ENCODE measurements at regions not wholly inside any gene's neighbourhood (a gene's known extent, or its start where the extent isn't known, plus 50 kb on each side); places are given as distances from the start of the nearest gene placed in this dataset.

DNA sequence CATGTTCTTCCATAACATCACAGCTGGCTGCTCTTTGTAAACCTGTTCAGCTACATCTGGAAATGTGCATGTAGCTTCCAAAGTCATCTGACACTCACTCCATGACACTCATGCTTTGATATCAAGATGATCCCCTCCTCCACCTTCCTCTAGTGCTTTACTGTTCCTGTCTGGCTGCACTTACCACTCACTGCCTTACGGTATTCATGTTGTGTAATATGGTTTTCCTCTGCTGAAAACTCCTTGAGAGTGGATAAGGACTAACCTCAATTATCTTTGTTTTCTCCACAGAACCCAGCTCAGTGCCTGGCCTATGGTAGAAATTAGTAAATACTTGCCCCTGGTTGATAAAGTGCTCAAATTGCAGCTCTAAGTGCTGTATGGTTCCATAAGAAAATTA lies 483.9 kb downstream of the HTR7 start:
- H3K9me3 Mint-ChIP-seq: no peaks in the 10 kb centered on the region
- no peaks in the 10 kb centered on the region for H3K27me3 Mint-ChIP-seq
- ChIA-PET POLR2A (no interaction called here), CTCF (no interaction called here)
- no peak overlapping the region for H3K4me3 Mint-ChIP-seq
- H3K36me3 Mint-ChIP-seq (ENCODE audit: low read depth): no peaks in the 10 kb centered on the region
- no peaks in the 10 kb centered on the region for H3K4me1 Mint-ChIP-seq
- H3K27ac Mint-ChIP-seq: no peak overlapping the region
- no peak for DNase-seq

DNA sequence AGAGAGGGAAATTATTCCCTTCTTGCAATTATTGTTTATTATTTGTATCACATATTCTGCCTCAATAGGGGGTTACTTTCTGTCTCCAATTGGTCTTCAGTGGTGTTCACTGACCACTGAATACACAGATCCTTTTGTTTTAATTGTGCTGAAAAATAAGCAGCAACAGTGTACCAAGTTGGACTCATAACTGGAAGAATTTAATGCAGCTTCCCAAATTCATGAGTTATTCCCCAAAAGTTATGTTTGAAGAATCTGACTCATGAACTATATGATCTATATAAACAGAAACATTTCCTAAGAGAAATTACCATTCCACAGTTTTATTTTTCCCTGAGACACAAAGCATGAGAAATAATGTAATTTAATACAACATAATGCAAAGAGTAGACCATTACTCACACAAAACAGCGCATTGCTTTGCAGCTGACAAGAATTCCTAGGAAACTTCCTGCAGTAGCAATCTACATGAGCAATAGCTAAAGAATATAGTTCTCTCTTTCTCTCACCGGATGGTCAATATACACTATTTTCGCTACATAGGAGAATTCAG lies 479.2 kb downstream of the HTR7 start:
- no peaks in the 10 kb centered on the region for H3K36me3 Mint-ChIP-seq (ENCODE audit: low read depth)
- CTCF ChIA-PET: no interaction called here
- no peak for DNase-seq
- POLR2A ChIA-PET: no interaction called here
- H3K9me3 Mint-ChIP-seq: no peaks in the 10 kb centered on the region
- no peaks in the 10 kb centered on the region for H3K4me1 Mint-ChIP-seq
- H3K27ac Mint-ChIP-seq: no peak overlapping the region
- no peak overlapping the region for H3K4me3 Mint-ChIP-seq
- no peaks in the 10 kb centered on the region for H3K27me3 Mint-ChIP-seq

DNA sequence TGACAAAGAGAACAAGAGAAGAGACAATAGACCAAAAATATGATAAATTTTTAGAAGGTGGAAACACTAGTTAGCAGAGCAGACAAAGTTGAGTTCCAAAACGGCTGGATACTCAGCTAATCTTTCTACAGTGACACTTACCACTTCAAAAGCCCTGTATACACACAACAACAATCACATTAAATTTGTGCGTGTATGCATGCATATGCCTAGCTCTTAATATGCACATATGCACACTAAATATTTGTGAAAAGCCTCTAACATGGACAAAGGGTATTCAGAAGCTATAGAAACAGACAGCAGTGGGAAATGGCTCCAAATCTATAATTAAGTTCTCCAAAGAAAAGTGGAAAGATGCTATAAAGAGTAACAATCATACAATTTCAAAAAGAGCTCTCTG lies 476.4 kb downstream of the HTR7 start:
- no peaks in the 10 kb centered on the region for H3K9me3 Mint-ChIP-seq
- CTCF ChIA-PET: no interaction called here
- H3K4me1 Mint-ChIP-seq: no peaks in the 10 kb centered on the region
- H3K27me3 Mint-ChIP-seq: no peaks in the 10 kb centered on the region
- no peak overlapping the region for H3K27ac Mint-ChIP-seq
- no peak for DNase-seq
- no peaks in the 10 kb centered on the region for H3K36me3 Mint-ChIP-seq (ENCODE audit: low read depth)
- H3K4me3 Mint-ChIP-seq: no peak overlapping the region
- POLR2A ChIA-PET: no interaction called here

DNA sequence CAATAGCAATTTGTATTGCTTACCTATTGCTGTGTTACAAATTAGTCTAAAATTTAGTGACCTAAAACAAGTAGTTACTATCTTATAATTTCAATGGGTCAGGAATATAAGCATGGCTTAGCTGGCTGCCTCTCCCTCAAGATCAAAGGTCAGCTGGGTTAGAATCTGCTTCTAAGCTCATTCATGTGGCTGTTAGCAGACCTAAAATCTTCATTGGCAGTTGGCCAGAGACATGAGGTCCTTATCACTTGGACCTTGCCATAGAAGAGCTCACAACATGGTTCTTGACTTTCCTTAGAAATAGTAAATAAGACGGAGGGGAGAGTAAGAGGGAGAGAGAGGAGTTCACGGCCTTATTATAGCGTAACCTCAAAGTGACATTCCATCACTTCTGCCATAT lies 468.0 kb downstream of the HTR7 start:
- POLR2A ChIA-PET: no interaction called here
- no peak for DNase-seq
- CTCF ChIA-PET: no interaction called here
- Mint-ChIP-seq H3K9me3 (no peaks in the 10 kb centered on the region), H3K27me3 (no peaks in the 10 kb centered on the region), H3K4me1 (no peaks in the 10 kb centered on the region), H3K27ac (no peak overlapping the region), H3K36me3 (ENCODE audit: low read depth) (no peaks in the 10 kb centered on the region), H3K4me3 (no peak overlapping the region)

DNA sequence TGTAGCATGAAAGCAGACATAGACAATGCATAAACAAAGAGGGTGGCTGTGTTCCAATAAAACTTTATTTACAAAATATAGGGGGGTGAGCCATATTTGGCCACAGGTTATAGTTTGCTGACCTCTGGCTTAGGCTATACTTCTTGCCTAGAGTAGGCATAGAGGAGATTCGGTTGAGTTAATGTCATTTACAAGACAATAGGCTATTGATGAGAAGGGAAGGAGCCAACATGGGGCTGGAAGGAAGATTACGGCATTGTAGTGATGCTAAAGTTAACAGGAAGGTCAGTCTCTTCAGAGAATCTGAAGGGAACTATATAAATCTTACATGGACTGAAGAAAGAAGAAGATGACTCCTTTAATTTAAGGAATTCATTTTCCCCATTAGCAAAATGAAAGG lies 463.5 kb downstream of the HTR7 start:
- POLR2A ChIA-PET: no interaction called here
- no peaks in the 10 kb centered on the region for H3K4me1 Mint-ChIP-seq
- CTCF ChIA-PET: interaction anchor here (0.5 kb wide), 1 partner anchor 67 kb away, joined by 4 read pairs; no protein-coding TSS in a partner anchor

DNA sequence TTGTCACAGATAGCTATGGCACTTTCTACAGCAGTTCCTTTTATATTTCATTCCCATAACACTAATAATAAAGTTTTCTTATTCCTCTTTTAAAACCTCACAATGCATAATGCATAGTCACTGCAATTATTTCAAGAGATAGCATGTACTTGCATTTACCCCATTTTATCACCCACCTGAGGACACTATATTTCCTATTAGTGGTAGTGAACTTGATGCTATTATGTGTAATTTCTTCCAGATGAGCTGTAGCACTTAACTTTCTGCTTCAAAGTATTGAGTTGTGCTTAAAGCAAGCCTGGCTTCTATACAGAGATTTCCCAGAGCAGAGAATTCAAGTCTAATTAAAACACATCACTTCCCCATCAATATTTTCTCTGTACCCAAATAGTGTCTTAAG lies 461.1 kb downstream of the HTR7 start:
- Mint-ChIP-seq H3K4me3 (no peak overlapping the region), H3K36me3 (ENCODE audit: low read depth) (no peaks in the 10 kb centered on the region), H3K27ac (no peak overlapping the region), H3K4me1 (no peaks in the 10 kb centered on the region), H3K27me3 (no peaks in the 10 kb centered on the region), H3K9me3 (no peaks in the 10 kb centered on the region)
- DNase-seq: no peak
- ChIA-PET CTCF (no interaction called here), POLR2A (no interaction called here)

More for the DNA sequence above, 463.5 kb downstream of the HTR7 start:
- no peak for DNase-seq
- no peaks in the 10 kb centered on the region for H3K36me3 Mint-ChIP-seq (ENCODE audit: low read depth)
- H3K27me3 Mint-ChIP-seq: no peaks in the 10 kb centered on the region
- no peak overlapping the region for H3K4me3 Mint-ChIP-seq
- no peaks in the 10 kb centered on the region for H3K9me3 Mint-ChIP-seq
- no peak overlapping the region for H3K27ac Mint-ChIP-seq

DNA sequence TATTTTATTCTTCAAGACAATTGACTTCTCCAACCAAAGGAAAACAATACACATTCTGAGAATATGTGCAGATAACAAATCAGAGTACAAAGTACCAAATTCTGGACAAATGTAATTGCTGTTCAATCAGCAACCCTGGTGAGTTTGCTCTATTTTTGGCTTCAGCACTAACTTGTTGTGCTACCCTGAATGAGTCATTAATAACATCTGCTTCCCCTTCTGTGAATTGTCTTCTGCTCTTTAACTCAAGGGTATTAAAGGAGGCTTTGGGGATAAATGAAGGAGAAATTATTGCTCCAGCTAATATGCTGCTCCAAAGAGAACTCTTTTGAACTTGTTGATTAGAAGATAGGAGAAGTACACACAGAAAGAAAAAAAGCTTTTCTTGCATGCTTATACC lies 459.3 kb downstream of the HTR7 start:
- ChIA-PET CTCF (no interaction called here), POLR2A (no interaction called here)

DNA sequence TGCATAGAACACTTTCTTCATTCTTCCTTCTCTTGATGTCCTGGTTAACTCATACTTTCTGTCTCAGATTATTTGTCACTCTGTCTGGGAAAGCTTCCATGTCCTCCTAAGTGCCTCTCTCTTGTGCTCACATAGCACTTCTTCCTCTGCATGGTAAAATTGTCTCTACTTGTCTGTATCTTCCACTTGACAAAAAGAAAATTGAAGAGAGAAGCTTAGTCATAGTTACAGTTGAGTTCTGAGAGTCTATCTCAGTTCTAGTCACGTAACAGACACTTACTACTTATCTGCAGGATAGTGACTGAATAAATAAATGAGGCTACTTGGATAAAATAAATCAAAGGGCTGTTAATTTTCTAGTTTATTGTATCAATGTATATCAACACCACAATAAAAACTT lies 458.1 kb downstream of the HTR7 start:
- no peaks in the 10 kb centered on the region for H3K36me3 Mint-ChIP-seq (ENCODE audit: low read depth)
- CTCF ChIA-PET: no interaction called here

More for the DNA sequence above, 459.3 kb downstream of the HTR7 start:
- Mint-ChIP-seq H3K9me3 (no peaks in the 10 kb centered on the region), H3K27ac (no peak overlapping the region), H3K4me3 (no peak overlapping the region), H3K27me3 (no peaks in the 10 kb centered on the region), H3K4me1 (no peaks in the 10 kb centered on the region), H3K36me3 (ENCODE audit: low read depth) (no peaks in the 10 kb centered on the region)
- no peak for DNase-seq

DNA sequence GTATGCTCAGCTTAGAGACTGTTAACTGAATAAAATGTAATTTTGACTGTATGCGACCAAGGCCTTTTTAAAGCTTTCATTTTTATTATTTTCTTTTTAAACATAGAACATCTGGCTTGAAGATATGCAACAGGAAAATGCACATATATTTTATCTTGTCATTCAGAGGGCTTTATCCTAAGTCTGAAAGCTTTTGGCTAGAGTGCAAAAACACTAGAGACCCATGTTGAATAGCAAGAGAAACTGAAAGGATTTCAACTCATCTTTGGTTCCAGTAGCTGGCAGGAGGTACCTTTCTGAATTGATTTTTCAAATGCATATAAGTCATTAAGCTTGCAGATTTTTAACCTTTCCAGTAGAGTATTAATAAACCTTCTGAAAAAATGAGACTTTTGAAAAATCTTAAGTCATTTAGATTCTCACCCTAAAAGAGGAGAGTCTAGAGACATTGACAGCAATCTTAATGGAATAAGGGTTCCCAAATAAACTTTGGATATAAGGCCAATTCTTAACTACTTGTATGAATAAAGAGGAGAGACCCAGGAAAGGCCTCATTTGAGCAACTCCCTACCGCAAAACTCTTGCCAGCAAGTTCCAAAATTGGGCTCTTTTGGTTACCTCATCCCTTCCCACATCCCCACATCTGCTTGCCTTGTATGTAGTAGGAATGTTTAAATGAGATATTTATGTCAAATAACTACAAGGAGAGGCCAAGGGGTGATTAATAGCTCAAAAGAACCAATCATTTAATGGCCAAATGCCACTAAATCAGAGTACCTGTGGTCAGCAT lies 454.4 kb downstream of the HTR7 start:
- H3K4me1 Mint-ChIP-seq: no peaks in the 10 kb centered on the region
- ChIA-PET POLR2A (no interaction called here), CTCF (no interaction called here)
- H3K36me3 Mint-ChIP-seq (ENCODE audit: low read depth): no peaks in the 10 kb centered on the region
- H3K27ac Mint-ChIP-seq: no peak overlapping the region
- no peaks in the 10 kb centered on the region for H3K9me3 Mint-ChIP-seq
- no peak overlapping the region for H3K4me3 Mint-ChIP-seq
- H3K27me3 Mint-ChIP-seq: no peaks in the 10 kb centered on the region
- DNase-seq: no peak

More for the DNA sequence above, 458.1 kb downstream of the HTR7 start:
- POLR2A ChIA-PET: no interaction called here
- no peaks in the 10 kb centered on the region for H3K4me1 Mint-ChIP-seq
- H3K4me3 Mint-ChIP-seq: no peak overlapping the region
- DNase-seq: no peak
- no peaks in the 10 kb centered on the region for H3K27me3 Mint-ChIP-seq
- H3K27ac Mint-ChIP-seq: no peak overlapping the region
- no peaks in the 10 kb centered on the region for H3K9me3 Mint-ChIP-seq

DNA sequence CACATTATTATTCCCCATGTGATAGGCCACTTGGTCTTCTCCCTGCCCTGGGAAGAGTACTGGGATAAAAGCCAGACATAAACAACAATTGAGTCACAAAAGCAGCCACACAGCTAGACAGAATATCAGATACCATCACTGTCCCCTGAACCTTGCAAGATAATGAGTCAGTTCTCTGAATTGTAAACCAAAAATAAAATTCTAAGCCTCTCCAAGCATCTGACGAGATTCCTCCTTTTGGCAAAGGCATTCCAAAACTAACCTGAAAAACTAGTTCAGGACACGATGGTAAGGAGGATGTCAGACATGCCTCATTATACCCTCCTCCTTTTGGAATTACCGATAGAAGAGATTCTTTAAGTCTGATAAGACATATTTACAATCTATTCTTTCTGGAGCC lies 450.7 kb downstream of the HTR7 start:
- no peak overlapping the region for H3K4me3 Mint-ChIP-seq
- ChIA-PET POLR2A (no interaction called here), CTCF (no interaction called here)
- H3K36me3 Mint-ChIP-seq (ENCODE audit: low read depth): no peaks in the 10 kb centered on the region
- H3K9me3 Mint-ChIP-seq: no peaks in the 10 kb centered on the region
- H3K4me1 Mint-ChIP-seq: no peaks in the 10 kb centered on the region
- H3K27me3 Mint-ChIP-seq: no peaks in the 10 kb centered on the region
- DNase-seq: no peak
- H3K27ac Mint-ChIP-seq: no peak overlapping the region

DNA sequence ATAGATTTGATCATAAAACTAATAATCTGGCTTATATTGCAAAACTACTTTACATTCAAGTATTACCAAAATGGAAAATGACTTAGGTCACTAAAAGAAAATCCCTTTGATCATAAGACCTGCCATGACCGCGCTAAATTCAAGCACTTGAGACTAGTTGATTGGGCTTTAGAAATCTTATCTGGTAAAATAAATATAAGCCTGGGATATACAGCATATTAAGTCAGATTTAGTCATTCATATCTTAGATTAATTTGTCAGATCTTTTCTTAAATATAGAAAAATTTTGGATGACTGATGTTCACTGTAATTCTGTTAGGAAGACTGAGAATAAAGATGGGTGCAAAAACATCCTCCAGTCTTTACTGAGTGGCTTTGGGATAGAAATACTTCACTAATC lies 450.0 kb downstream of the HTR7 start:
- H3K4me1 Mint-ChIP-seq: no peaks in the 10 kb centered on the region

DNA sequence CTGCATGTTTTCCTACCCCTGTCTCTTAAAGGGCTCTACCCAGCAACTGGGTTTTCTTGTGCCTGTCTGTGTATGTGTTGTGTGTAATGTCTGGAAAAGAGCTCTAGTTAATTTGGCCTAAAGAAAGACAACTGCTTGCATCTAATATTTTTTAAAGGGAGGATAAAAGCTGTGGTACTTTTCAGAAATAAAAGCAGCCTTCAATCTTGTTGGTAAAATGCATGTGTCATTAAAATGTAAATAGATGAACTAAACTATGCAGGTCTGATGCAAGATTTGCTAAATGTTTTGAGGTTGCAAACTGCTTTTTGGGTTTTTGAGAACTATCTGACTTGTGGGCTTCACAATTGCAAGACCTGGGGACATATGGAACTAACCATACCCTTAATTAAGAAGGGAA lies 445.3 kb downstream of the HTR7 start:
- no peak for DNase-seq
- no peaks in the 10 kb centered on the region for H3K9me3 Mint-ChIP-seq
- ChIA-PET CTCF (no interaction called here), POLR2A (no interaction called here)
- no peak overlapping the region for H3K27ac Mint-ChIP-seq
- no peaks in the 10 kb centered on the region for H3K27me3 Mint-ChIP-seq
- no peaks in the 10 kb centered on the region for H3K36me3 Mint-ChIP-seq (ENCODE audit: low read depth)
- H3K4me1 Mint-ChIP-seq: no peaks in the 10 kb centered on the region
- H3K4me3 Mint-ChIP-seq: no peak overlapping the region

More for the DNA sequence above, 450.0 kb downstream of the HTR7 start:
- no peak overlapping the region for H3K27ac Mint-ChIP-seq
- ChIA-PET CTCF (no interaction called here), POLR2A (no interaction called here)
- no peak for DNase-seq
- no peak overlapping the region for H3K4me3 Mint-ChIP-seq
- no peaks in the 10 kb centered on the region for H3K36me3 Mint-ChIP-seq (ENCODE audit: low read depth)
- no peaks in the 10 kb centered on the region for H3K27me3 Mint-ChIP-seq
- no peaks in the 10 kb centered on the region for H3K9me3 Mint-ChIP-seq

DNA sequence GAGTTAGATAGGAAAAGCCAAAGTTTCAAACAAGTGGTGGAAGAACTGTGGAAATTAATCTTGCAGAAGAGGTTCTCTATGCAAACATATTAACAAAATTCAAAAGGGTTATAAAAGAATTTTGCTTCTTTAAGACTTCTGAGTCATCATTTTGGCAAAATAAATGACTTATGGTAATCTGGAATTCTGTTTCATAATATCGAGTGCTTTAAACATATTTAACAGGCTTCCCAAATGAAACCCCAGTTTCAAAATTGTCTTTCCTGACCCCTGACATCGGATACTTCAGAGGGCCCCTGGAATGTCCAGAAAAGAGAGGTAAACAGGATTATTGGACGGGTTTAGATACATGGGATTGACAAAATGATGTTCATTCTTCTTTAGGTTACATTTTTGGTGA lies 444.6 kb downstream of the HTR7 start:
- DNase-seq: no peak
- CTCF ChIA-PET: no interaction called here
- no peaks in the 10 kb centered on the region for H3K9me3 Mint-ChIP-seq
- no peaks in the 10 kb centered on the region for H3K4me1 Mint-ChIP-seq
- H3K27ac Mint-ChIP-seq: no peak overlapping the region
- no peaks in the 10 kb centered on the region for H3K36me3 Mint-ChIP-seq (ENCODE audit: low read depth)
- no peak overlapping the region for H3K4me3 Mint-ChIP-seq
- POLR2A ChIA-PET: no interaction called here
- no peaks in the 10 kb centered on the region for H3K27me3 Mint-ChIP-seq

DNA sequence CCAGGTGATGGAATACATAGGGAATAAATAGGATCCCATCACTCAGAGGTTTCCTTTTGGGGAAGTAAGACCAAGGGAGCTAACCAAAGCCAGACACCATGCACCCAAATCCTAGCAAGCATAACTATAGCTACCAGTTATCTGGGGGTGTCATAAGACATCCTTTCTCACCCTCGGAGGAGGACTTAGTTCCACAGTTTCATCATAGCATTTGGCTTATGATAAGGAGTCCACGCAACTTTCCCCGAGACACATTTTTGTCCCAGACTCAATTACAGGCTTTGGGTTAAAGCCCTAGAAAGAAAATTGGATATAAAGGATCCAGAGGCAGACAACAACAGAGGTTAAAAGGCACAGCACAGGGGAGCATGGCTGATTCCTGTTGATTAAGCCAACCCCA lies 442.9 kb downstream of the HTR7 start:
- no peak overlapping the region for H3K27ac Mint-ChIP-seq
- no peaks in the 10 kb centered on the region for H3K27me3 Mint-ChIP-seq
- ChIA-PET CTCF (no interaction called here), POLR2A (no interaction called here)
- no peak for DNase-seq
- H3K36me3 Mint-ChIP-seq (ENCODE audit: low read depth): no peaks in the 10 kb centered on the region
- H3K9me3 Mint-ChIP-seq: no peaks in the 10 kb centered on the region
- H3K4me3 Mint-ChIP-seq: no peak overlapping the region
- H3K4me1 Mint-ChIP-seq: no peaks in the 10 kb centered on the region

Data from activated CD4-positive, alpha-beta memory T cell treated with anti-CD3 and anti-CD28 coated beads, Interleukin-2, amount 10 ng/mL, durations not matched to agents 7 days and 5 days (primary cell).